Superior temporal gyrus (tissue), 1 donor: ENCODE measurements at regions not wholly inside any gene's neighbourhood (a gene's known extent, or its start where the extent isn't known, plus 50 kb on each side); places are given as distances from the start of the nearest gene placed in this dataset.
A peak's percentile ranks its signal among the peaks of the same experiment; 100 is the strongest.
"Not testable (repeated sequence)": the region's sequence is repeated elsewhere in the genome, so short reads cannot be mapped to it uniquely, and the experiment has no call there.

Experiments
- DNase-seq: peaks from one replicate; pipeline ENCODE4 v3.0.0-alpha.2; 2016; ENCODE audit errors: extremely low spot score

GRCh38 chr4:12365869-12366268, 937.2 kb upstream of the HS3ST1 start:
- not testable (repeated sequence) for DNase-seq

GRCh38 chr4:12360391-12360790, 931.7 kb upstream of the HS3ST1 start:
- DNase-seq: no peak

GRCh38 chr4:12359420-12359819, 930.7 kb upstream of the HS3ST1 start:
- no peak for DNase-seq

- DNase-seq: not testable (repeated sequence)
Observed at GRCh38 chr4:12333083-12333482, 904.4 kb upstream of the HS3ST1 start.

- no peak for DNase-seq
Observed at GRCh38 chr4:12324965-12325364, 896.3 kb upstream of the HS3ST1 start.

- DNase-seq: peak; percentile 30
Observed at GRCh38 chr4:12319765-12320164, 891.1 kb upstream of the HS3ST1 start.

GRCh38 chr4:12304905-12305304, 876.2 kb upstream of the HS3ST1 start:
- no peak for DNase-seq

GRCh38 chr4:12296366-12296765, 867.7 kb upstream of the HS3ST1 start:
- no peak for DNase-seq

- DNase-seq: no peak
Observed at GRCh38 chr4:12293906-12294525, 865.3 kb upstream of the HS3ST1 start.

- no peak for DNase-seq
Observed at GRCh38 chr4:12286351-12286750, 857.7 kb upstream of the HS3ST1 start.

GRCh38 chr4:12270546-12270945, 841.9 kb upstream of the HS3ST1 start:
- no peak for DNase-seq

- no peak for DNase-seq
Observed at GRCh38 chr4:12265554-12265953, 836.9 kb upstream of the HS3ST1 start.

GRCh38 chr4:12260453-12260852, 831.8 kb upstream of the HS3ST1 start:
- DNase-seq: no peak

- no peak for DNase-seq
Observed at GRCh38 chr4:12244973-12245372, 816.3 kb upstream of the HS3ST1 start.

GRCh38 chr4:12242354-12242753, 813.7 kb upstream of the HS3ST1 start:
- no peak for DNase-seq

GRCh38 chr4:12239897-12240636, 811.4 kb upstream of the HS3ST1 start:
- no peak for DNase-seq

- no peak for DNase-seq
Observed at GRCh38 chr4:12231098-12231497, 802.4 kb upstream of the HS3ST1 start.

- no peak for DNase-seq
Observed at GRCh38 chr4:12221031-12221430, 792.3 kb upstream of the HS3ST1 start.

- no peak for DNase-seq
Observed at GRCh38 chr4:12211636-12212035, 782.9 kb upstream of the HS3ST1 start.

GRCh38 chr4:12207396-12207795, 778.7 kb upstream of the HS3ST1 start:
- no peak for DNase-seq

- no peak for DNase-seq
Observed at GRCh38 chr4:12206091-12206490, 777.4 kb upstream of the HS3ST1 start.

GRCh38 chr4:12203945-12204344, 775.3 kb upstream of the HS3ST1 start:
- DNase-seq: no peak

GRCh38 chr4:12200226-12200625, 771.5 kb upstream of the HS3ST1 start:
- no peak for DNase-seq

GRCh38 chr4:12186526-12186925, 757.8 kb upstream of the HS3ST1 start:
- no peak for DNase-seq
